Lung microvascular endothelial cell (primary cell): ENCODE measurements at regions not wholly inside any gene's neighbourhood (a gene's known extent, or its start where the extent isn't known, plus 50 kb on each side); places are given as distances from the start of the nearest gene placed in this dataset.

Experiments used
- DNase-seq, 2 donors: peaks; one replicate each; pipeline versions ENCODE4 v3.0.0 to v3.0.0-alpha.2; 2010; ENCODE audit warnings: low read depth in 2 of 2

DNA sequence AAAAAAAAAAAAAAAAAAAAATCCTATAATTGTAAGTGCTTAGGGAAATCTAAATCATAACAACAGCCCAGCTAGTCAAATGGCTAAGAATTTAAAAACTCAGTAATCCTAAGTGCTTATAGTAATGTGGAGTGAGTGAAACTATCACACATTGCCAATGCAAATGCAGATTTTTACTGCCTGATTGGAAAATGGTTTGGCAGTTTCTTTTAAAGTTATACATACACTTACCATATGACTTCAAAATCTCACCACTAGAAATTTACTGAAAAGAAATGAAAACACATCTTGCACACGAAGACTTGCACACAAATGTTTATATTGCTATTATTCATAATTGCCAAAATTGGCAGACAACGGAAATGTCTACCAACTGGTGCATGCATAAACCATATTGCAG is 51.3 kb upstream of the STXBP6 start:
- no peak for DNase-seq
